ENCODE measurements at regions not wholly inside any gene's neighbourhood (a gene's known extent, or its start where the extent isn't known, plus 50 kb on each side); places are given as distances from the start of the nearest gene placed in this dataset.

DNA sequence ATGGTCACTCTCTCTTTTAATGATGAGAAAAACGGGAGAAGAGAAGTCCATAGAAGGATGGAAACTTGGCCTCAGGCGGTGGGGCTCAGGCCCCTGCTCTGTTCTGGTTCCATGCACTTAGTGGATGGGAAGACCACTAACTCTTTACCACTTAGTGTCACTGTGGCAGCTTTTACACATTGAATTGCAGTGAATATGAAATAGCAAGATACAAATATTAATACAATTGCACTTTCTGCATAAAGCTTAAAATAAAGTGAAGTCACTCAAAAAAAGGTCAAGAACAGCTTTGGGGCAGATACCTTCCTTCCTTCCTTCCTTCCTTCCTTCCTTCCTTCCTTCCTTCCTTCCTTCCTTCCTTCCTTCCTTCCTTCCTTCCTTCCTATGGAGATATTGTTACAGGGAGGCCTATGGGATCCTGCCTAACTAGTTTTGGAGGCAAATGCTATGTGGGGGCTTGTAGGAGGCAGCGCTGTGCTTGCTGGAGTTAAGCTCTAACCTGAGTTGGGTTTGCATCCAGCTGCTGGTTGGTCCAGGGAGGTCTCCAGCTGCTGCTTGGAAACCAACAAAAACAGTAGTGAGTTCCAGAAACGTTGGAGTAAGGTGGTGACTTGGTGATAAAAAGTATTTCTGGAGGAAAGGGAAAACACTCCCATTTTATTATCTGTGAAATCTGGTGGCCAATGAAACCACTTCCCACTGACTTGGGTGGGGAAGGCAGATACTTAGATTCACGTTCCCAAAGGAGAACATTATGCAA, 62.3 kb upstream of the NKX2-2 start:
- DNase-seq = no peak

DNA sequence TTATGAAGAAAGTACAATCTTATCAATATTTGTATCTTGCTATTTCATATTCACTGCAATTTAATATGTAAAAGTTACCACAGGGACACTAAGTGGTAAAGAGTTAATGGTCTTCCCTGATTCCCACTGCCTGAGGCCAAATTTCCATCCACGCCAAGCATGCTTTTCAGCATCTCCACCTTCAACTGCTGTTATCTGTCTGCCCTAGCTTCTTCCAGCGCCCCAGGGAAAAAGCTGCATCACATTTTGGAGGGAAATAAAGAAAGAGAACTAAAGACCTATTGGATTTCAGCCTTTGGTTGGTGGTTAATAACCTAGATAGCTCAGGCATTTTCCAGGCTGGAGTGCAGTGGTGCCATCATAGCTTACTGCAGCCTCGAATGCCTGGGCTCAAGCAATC, 61.3 kb upstream of the NKX2-2 start:
- DNase-seq = no peak

DNA sequence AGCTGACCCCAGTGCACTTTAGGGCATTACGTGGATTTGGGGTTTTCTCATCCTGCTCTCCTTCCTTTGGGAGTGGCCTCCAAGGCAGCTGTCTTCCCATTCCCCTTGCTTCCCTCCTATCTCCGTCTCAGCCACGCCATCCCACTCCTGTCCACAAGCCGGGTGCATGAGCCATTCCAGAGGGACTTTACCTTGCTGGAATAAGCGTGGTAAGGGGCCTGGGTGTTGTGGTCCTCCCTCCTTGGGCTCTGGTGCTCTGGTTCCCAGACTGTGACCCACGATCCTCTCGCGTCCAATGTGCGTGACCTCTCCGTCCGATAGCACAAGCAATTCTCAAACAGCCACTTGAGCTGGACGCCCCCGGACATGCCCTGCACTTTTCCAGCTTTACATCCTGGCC, 60.6 kb upstream of the NKX2-2 start:
- no peak for DNase-seq

DNA sequence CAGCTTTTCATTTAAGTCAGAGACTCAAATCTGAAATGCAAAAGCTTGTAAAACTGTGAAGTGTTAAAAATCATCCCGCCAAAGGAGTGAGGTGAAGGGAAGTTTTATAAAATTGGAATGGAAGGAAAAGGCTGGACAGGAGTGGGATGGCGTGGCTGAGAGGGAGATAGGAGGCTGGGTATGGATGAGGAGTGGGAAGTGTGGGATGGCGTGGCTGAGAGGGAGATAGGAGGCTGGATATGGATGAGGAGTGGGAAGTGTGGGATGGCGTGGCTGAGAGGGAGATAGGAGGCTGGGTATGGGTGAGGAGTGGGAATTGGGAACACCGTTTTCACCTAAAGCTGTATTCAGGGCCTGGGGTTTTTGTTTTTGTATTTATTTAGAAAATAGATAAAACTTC, 59.4 kb upstream of the NKX2-2 start:
- DNase-seq = no peak

DNA sequence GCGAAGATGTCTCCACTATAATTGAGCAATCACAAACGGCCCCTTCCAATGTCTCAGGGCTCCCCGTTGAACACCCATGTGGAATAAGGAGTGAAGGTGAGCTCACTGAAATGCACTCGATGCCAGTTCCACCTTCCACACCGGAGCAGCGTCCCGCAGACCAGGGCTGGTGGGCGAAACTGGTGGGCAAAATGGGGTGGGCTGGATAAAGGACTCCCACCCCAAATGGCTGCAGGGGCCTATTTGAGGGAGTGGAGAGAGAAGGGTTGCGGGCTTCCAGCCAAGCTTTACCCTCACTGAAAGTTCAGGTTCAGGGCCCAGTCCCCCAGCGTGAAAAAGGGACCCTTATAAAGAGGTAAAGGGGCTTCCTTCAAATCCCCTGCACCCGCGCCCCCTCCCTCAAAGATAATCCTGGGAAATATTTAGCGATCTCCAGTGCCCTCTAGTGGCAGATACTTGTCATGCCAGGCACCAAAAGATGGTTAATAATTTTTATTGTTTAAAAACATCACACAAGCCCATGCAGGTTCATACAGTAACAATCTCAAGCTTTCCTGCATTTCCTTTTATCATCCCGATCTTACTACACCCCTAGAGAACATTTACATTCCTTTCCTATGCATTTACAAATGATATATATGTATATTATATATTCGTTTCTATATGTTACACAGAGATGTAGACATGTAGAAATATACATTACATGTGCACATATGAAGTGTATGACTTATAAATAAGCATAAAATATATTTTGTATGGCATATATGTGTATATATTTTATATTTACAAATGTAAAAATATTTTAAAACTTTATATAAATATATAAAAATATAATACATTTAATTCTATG, 58.2 kb upstream of the NKX2-2 start:
- DNase-seq = no peak

DNA sequence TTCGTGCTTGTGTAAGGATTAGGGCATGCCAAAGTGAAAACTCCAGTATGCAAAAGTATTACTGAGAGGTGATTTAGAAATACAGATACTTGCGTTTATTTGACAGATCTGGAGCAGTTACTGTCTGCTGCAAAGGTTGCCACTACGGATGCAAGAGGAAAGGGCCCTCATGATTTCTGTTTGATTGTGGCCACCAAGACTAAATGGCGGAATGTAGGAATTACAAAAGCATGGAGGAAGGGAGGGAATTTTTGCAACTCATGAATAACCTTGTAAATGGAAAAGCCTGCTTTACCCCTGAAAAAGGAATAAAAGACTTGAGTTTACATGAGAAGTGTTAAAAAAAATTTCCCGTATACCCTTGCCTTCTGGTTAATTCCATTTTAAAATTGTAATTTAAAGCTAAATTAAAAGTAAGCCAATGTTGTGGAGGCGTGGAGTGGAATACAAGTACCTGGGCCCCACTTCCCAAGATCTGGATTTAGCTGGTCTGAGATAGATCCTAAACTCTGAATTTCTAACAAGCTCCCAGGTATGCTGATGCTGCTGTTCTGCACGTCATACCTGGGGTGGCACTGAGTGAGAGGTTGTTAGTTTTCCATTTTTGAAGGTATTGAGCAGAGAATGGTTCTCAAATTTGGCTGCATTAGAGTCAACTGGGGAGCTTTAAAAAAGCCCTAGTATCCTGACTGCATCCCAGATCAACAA, 56.6 kb upstream of the NKX2-2 start:
- DNase-seq = no peak

DNA sequence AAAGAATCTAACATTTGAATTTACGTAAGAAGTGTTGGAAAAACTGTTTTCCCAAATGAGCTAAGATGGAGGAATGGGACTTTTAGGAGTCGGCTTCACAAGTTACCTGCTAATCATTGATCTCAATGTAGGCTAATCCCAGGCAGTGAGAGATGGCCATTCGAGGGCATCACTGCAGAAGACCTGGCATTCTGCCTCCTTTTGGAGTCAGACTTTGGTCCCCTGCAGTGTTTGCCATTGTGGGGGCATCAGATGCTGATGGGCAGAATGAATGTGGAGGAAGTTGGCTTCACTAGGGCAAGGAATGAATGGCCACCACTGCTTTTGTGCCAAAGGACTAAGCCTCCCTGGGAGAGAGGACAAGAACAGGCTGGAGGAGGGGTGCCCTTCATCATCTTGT, 55.7 kb upstream of the NKX2-2 start:
- DNase-seq = no peak

DNA sequence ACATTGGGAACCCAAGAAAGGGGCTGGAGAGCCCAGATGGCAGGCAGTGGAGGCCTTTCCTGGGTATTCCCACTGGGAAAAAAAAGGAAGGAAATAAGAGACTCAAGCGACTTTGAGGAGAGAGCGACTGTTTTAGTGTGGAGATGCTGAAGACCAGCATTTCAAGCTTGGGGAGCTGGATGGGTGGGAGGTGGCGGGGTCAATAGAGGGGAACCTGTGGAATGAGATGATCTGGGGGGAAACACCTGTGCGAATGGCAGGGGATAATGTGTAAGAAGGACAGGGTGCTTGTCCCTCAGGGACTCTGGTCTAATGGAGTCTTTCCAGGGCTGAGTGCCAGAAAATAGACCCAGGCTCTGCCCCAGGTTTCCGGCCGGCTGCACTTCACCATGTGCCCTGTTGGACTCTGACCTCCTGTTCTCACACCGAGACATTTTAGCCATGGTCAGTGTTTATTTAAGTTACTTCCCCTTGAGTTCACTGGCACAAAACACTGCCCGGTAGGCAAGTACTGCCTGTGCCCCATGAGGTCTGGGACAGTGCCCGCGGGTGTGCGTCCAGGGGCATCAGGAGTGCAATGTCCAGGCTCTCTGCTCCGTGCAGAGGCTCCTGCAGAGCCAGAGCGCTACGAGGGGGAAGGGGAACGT, 50.4 kb upstream of the NKX2-2 start:
- no peak for DNase-seq

Measured in NCI-H2107 (cell line).